ENCODE measurements at regions not wholly inside any gene's neighbourhood (a gene's known extent, or its start where the extent isn't known, plus 50 kb on each side); places are given as distances from the start of the nearest gene placed in this dataset.
"Not testable (repeated sequence)": the region's sequence is repeated elsewhere in the genome, so short reads cannot be mapped to it uniquely, and the experiment has no call there.

- DNase-seq: not testable (repeated sequence)
Observed at GRCh38 chr2:220823590-220823989, 748.5 kb downstream of the EPHA4 start.

DNA sequence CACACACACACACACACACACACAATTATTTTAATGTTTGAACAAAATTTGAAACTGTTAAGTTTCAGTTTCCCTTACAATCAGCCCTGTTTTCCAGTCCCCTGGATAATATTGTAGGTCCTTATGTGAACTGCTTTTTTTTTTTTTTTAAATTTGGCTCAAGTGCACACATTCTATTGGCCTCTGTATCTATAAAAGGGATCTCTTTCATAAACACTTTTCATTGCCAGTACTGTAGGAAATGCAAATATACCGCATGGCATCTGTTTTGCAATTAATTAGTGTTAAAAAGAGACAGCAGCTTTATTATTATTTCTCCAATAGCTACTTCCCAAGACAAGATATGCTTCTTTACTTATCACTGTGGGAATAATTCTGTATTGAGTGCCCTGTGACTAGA is 738.7 kb downstream of the EPHA4 start:
- no peak for DNase-seq

DNA sequence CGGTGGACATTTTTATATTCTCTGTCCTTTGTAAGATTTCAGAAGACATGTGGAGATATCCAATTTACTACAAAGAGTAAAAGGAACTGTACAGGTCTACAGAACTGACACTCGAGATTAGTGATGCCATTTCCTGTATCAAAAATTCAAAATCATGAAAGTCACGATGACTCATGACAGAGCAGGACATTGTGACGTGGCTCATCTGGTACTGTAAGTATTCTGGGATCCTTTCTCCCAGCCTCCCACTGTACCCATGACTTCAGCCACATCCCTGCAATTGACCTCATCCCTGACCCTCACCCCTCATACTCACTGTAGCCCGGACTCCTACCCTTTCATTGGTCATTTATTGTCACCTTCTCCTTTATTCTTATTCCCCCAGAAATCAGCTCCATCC is 736.5 kb downstream of the EPHA4 start:
- no peak for DNase-seq

GRCh38 chr2:220837226-220837625 is 734.9 kb downstream of the EPHA4 start:
- DNase-seq: no peak

DNA sequence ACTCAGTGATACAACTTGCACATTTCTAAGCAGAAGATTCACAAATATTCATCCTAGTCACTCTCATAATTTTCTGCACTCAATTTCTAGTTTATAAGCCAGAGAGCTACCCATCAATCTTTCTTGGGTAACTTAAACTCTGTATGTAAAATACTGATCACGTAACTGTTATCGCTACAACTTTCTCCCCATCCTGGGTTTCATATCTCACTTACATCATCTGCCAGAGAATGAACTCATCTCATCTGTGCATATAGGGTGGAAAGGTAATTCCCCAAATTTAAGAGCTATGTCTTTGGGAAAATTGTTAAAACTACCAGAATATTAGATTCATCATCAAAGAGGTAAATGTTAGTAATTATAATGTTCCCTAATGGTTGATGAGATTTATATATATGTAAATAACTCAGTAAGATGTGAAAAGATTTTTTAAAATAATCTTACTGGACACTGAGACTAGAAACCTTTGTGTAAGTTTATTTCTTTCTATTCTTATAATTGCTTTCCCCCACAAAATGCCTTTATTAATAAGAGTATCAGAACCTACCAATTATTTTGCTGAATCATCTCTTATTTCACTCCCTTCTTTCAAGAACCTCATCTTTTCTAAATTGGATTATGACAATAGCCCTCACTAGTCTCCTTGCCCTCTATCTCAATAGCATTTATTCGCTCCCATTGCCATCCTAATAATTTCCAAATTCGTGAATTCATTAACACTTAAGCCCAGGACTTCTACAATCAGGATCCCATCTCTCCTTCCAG is 729.0 kb downstream of the EPHA4 start:
- DNase-seq: no peak

DNA sequence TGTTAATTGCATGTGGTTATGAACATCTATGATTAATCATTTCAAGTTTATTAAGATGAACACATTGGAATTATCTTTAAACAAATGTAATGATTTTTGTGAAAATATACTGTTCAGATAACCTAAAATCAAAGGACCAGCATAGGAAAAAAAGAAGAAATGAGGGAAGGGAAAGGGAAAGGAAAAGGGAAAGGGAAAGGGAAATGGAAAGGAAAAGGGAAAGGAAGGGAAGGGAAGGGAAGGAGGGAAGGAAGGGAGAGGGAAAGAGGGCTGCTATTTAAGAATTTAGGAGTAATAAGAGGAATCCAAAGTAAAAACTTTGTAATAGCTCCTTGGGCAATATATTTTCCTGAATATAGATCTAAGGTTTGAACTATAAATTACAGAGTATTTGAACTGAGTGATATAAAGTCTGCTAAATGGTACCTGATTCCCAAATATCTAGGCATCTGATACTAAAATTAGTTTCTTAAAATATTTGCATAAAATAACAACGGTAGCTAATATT is 726.3 kb downstream of the EPHA4 start:
- DNase-seq: no peak

GRCh38 chr2:220847006-220847405 is 725.1 kb downstream of the EPHA4 start:
- no peak for DNase-seq

GRCh38 chr2:220847589-220847988 is 724.5 kb downstream of the EPHA4 start:
- DNase-seq: no peak

- no peak for DNase-seq
Observed at GRCh38 chr2:220849433-220849832, 722.7 kb downstream of the EPHA4 start.

DNA sequence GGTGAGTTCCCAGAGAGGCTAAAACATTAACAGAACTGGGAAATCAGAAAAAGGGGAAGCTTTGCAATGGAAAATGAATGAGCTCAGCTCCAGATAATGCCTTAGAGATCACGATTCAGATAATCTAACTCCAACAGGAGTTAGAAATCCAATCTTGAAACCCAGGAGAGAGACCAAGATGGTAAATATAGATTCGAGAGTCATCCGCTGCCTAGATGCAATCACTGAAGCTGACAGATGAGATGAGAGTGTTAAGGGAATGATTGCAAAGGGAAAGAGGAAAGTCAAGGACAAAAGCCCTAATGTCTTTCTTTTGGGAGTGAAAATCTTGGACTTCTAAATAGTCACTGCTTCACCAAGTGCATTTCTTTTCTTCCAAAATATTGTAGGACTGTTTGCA is 722.0 kb downstream of the EPHA4 start:
- DNase-seq: no peak

- no peak for DNase-seq
Observed at GRCh38 chr2:220855296-220855695, 716.8 kb downstream of the EPHA4 start.

DNA sequence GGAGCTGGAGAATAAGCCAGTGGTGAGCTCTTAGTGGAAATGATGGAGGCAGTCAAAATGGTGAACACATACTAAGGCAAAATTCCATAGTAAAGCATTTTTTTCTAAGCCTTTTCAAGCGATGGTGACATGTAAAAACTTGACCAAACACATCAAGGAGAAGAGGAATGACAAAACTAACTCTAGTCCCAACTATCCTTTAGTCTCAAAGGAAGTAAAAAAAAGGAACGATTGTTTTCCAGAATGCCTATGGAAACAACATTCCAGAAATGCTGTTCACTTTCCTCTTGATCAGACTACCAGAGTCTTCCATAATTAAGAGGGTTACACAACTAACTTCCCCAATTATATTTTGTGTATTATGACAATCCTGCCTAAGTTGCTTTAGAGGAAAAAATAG is 715.6 kb downstream of the EPHA4 start:
- DNase-seq: no peak

- no peak for DNase-seq
Observed at GRCh38 chr2:220857368-220857767, 714.7 kb downstream of the EPHA4 start.

GRCh38 chr2:220858101-220858500 is 714.0 kb downstream of the EPHA4 start:
- no peak for DNase-seq

DNA sequence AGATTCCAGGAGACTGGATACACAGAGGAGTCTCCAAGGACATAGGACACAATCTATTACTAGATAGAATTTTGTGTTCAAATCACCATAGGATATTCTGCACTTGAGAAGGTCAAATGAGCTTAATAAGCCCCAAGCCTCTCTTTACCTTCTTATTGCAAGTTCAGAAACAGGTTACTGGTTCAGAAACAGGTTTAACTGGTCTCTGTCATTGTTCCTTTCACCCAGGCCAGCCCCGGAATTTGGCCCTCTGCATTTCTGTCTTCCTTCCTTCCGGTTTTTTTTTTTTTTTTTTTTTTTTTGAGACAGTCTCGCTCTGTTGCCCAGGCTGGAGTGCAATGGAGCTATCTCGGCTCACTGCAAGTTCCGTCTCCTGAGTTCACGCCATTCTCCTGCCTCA is 700.2 kb downstream of the EPHA4 start:
- DNase-seq: no peak

DNA sequence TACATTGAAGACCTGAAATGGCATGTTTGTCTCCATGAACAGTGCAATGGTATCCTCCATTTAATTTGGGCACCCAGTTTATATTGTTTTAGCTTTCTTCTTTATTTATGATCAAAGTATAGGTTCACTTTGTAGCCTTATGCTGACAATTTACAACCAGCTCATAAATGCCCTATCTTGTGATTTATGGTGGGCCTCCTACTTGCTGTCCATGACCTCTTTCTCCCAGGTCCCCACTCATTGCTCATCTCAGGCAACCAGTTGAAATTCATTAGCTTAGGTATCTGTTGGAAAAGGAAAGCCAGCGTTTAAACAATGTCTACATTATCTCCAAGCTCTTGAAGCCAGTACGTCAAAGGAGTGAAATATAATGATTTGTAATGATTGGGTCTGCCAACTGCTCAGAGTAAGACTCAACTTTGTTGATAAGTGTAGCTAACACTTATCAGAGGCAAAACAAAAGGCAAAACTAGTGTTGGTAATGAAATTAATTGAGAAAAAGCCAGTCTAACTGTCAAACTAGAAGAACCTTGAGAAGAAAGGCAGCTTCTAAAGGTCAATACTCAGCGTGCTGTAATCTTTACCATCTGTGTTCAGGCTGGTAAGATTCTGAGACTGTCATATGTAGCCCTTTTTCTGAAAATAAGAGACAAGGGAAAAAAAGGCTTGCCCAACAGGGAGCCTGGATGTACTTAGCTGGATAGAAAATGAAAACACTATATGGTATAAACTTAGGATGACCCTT is 695.9 kb downstream of the EPHA4 start:
- no peak for DNase-seq

DNA sequence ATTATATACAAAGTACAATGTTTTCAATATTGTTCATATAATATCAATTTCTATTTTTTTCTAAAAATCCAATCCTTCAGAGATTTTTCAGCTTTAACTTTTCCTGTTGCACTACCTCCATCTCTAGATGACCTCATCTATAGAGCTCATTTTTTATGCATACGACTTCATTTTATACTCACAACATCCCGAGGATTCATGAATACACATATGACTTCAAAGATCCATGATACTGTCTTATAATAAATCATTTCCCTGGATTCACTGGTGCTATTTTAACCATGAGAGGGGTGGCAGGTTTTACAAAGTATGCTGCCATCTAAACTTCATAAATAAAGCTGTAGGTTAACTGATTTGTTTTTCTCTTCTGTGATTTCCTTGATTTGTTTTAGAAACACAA is 694.6 kb downstream of the EPHA4 start:
- DNase-seq: no peak

- DNase-seq: no peak
Observed at GRCh38 chr2:220877897-220878296, 694.2 kb downstream of the EPHA4 start.

DNA sequence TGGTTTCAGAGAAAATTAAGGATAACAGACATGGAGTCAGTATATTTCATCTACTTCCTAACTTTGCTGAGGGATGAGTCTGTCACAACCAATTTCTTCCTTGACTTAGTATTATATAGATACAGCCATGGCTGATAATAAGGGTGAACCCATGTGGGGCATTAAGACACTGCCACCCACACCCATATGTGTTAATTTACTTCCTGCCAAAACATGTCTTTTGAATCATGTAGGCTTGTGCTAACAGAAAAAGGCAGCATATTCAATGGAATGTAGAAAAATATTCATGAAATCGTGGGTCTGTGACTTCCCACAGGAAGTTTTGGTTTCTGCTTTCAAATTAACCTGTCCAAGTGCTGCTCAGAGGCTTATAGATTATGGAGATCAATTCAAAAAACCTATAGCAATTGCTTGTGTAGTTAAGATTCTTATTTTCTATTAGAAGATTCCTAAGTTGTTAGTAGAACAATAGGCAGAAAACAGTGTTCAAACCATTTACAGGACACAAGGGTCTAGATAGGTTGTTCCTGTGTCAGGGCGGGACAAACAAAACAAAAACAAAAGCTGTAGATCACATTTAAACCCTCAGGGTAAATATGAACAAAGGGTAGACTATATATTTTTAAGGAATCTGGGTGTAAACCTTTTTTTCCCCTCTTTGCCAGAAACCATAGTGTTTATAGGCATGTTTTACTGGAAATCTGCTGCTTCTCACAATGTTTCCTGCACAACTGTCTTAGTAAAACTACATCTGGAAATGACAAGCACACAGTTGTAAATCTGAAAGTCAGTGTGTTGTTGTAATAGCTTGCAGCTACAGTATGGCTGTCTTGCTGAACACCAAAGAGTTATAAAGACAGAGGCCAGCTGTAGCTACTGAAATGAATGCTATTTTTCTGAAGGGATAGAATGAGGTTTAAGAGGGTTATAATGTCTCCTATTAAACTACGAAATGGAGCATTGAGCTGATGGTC is 691.2 kb downstream of the EPHA4 start:
- DNase-seq: no peak

DNA sequence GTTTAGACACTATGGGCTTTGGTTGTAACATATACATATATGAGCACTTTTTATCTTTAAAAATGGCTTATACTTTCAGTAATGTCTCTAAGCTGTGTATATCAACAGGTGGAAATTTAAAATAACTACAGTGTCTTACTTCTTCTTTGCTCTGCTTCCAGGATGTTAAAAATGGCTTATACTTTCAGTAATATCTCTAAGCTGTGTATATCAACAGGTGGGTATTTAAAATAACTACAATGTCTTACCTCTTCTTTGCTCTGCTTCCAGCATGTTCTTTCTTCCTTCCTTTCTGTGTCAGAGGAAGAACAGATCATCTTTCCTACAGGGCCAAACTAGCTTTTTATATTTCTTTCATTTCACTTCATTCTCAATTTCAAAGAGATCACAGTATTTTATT is 689.6 kb downstream of the EPHA4 start:
- no peak for DNase-seq

DNA sequence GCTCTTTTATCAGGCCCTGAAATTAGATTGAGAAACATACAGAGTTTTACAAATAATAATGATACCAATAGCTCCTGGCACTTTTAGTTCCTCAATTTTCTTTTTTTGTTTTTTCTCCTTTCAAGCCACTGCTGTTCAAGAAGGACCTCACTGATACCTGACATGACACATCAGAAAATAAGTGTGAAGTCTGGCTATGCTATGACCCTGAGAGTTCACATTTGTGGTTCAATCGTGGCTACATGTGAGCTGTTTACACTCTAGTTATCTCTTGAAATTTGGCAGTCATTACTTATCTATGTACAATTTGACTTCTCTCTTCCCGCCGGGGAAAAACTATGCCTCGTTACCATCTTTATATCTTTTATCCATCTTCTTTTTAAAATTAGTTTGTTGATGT is 686.5 kb downstream of the EPHA4 start:
- no peak for DNase-seq

GRCh38 chr2:220887271-220887870 is 684.7 kb downstream of the EPHA4 start:
- no peak for DNase-seq

DNA sequence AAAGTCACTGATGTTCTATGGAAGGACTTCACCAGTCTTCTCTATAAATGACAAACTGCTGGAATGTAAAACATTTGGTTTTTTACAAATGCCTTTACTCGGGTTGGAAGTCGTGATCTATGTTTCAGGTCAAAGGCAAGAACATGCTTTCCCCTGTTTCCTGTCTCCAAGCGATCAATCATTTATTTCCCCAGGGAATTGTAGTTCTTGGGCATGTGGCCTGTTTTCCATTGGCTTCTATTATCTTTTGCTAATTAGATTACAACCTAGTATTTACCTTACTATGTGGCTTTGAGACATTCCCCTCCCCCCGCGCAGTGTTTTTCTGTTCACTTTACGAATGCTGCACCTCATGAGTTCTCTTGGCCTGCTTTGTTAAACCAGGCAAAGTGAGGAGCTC is 684.2 kb downstream of the EPHA4 start:
- no peak for DNase-seq

All from effector CD8-positive, alpha-beta T cell (primary cell).